CD14-positive monocyte (primary cell): ENCODE measurements at regions not wholly inside any gene's neighbourhood (a gene's known extent, or its start where the extent isn't known, plus 50 kb on each side); places are given as distances from the start of the nearest gene placed in this dataset.

Experiments
- DNase-seq, 3 donors: peaks; one replicate each; pipeline ENCODE4 v3.0.0-alpha.2; 2011 to 2022
- H2AFZ ChIP-seq: 2 replicates; pipeline ENCODE4 v1.6.0; 2012; ENCODE audit warnings: mild to moderate bottlenecking, low read depth, low read length, inconsistent platforms; ENCODE audit not compliant: insufficient read depth, poor library complexity, severe bottlenecking
- H3K27ac ChIP-seq, 2 donors: 1 replicate in 1 of 2; 2 replicates in 1 of 2; pipeline ENCODE4 v1.5.1; 2012 to 2013; ENCODE audit warnings: low read length in 2 of 2, control low read depth in 1 of 2, inconsistent platforms in 1 of 2, low read depth in 1 of 2, mild to moderate bottlenecking in 1 of 2
- H3K27me3 ChIP-seq, 2 donors: one replicate each; pipeline versions ENCODE4 v1.6.0 to v1.6.1; 2011 to 2013; ENCODE audit warnings: low read length in 2 of 2; ENCODE audit not compliant: control insufficient read depth in 2 of 2, insufficient read depth in 2 of 2
- H3K36me3 ChIP-seq, 2 donors: replicated peaks in 1 of 2; 1 replicate in 1 of 2; 2 replicates in 1 of 2; pipeline versions ENCODE4 v1.5.1 to v1.6.1; 2012 to 2013; ENCODE audit warnings: low read length in 2 of 2, control low read depth in 1 of 2, inconsistent platforms in 1 of 2, mild to moderate bottlenecking in 1 of 2; ENCODE audit not compliant: insufficient read depth in 2 of 2, control insufficient read depth in 1 of 2
- H3K4me1 ChIP-seq, 2 donors: 1 replicate in 1 of 2; 2 replicates in 1 of 2; pipeline versions ENCODE4 v1.5.1 to v1.6.1; 2012 to 2013; ENCODE audit warnings: low read length in 2 of 2, control low read depth in 1 of 2, inconsistent platforms in 1 of 2, mild to moderate bottlenecking in 1 of 2, moderate library complexity in 1 of 2; ENCODE audit not compliant: insufficient read depth in 2 of 2, control insufficient read depth in 1 of 2
- H3K4me2 ChIP-seq: replicated peaks from 2 replicates; pipeline ENCODE3; 2012; ENCODE audit warnings: low read length, moderate library complexity, mild to moderate bottlenecking; ENCODE audit not compliant: poor library complexity, severe bottlenecking; ENCODE audit errors: extremely low read depth
- H3K4me3 ChIP-seq, 3 experiments: fragments of 200-600 bp in 1 of 3; sonication (generic) in 1 of 3; replicated peaks in 1 of 3; 1 replicate in 2 of 3; 2 replicates in 1 of 3; pipeline ENCODE4 v1.5.1; 2011 to 2013; ENCODE audit warnings: low read length in 3 of 3, mild to moderate bottlenecking in 3 of 3, control low read depth in 2 of 3, low read depth in 2 of 3, inconsistent platforms in 1 of 3, moderate library complexity in 1 of 3
- H3K79me2 ChIP-seq: 2 replicates; pipeline ENCODE4 v1.6.0; 2012; ENCODE audit warnings: mild to moderate bottlenecking, control low read depth, inconsistent platforms, low read length, moderate library complexity; ENCODE audit not compliant: insufficient read depth
- H3K9ac ChIP-seq: 2 replicates; pipeline ENCODE4 v1.6.0; 2017; ENCODE audit warnings: low read length, mild to moderate bottlenecking; ENCODE audit not compliant: insufficient read depth, poor library complexity, severe bottlenecking
- H3K9me3 ChIP-seq, 2 donors: replicated peaks in 1 of 2; 1 replicate in 1 of 2; 2 replicates in 1 of 2; pipeline versions ENCODE4 v1.5.1 to v1.6.1; 2012 to 2013; ENCODE audit warnings: low read length in 2 of 2, control low read depth in 1 of 2; ENCODE audit not compliant: control insufficient read depth in 1 of 2, insufficient read depth in 1 of 2
- H4K20me1 ChIP-seq: 2 replicates; pipeline ENCODE4 v1.6.0; 2012; ENCODE audit warnings: mild to moderate bottlenecking, low read length, control low read depth, moderate library complexity; ENCODE audit not compliant: insufficient read depth
- H3K27ac Mint-ChIP-seq, 7 donors: one replicate each; pipeline ENCODE4 v1.8.0; 2020; ENCODE audit warnings: mild to moderate bottlenecking in 7 of 7, mixed read lengths in 7 of 7, moderate library complexity in 6 of 7, inconsistent platforms in 2 of 7
- H3K27me3 Mint-ChIP-seq, 3 donors: one replicate each; pipeline ENCODE4 v1.8.0; 2021 to 2022; ENCODE audit warnings: low read depth in 3 of 3, mild to moderate bottlenecking in 3 of 3, mixed read lengths in 3 of 3, moderate library complexity in 3 of 3, inconsistent platforms in 1 of 3
- H3K36me3 Mint-ChIP-seq, 2 donors: one replicate each; pipeline ENCODE4 v1.8.0; 2020; ENCODE audit warnings: mixed read lengths in 2 of 2, inconsistent platforms in 1 of 2, mild to moderate bottlenecking in 1 of 2
- H3K4me1 Mint-ChIP-seq: one replicate; pipeline ENCODE4 v1.8.0; 2020; ENCODE audit warnings: mild to moderate bottlenecking, mixed read lengths
- H3K4me3 Mint-ChIP-seq, 2 donors: one replicate each; pipeline ENCODE4 v1.8.0; 2020; ENCODE audit warnings: mild to moderate bottlenecking in 2 of 2, mixed read lengths in 2 of 2, moderate library complexity in 1 of 2
- H3K9me3 Mint-ChIP-seq, 7 donors: one replicate each; pipeline ENCODE4 v1.8.0; 2020 to 2022; ENCODE audit warnings: mixed read lengths in 7 of 7, mild to moderate bottlenecking in 6 of 7, moderate library complexity in 6 of 7, inconsistent platforms in 2 of 7
- CTCF ChIP-seq: fragments of 200-600 bp; IDR thresholded peaks from one replicate; pipeline ENCODE4 v1.8.0; 2022; ENCODE audit warnings: antibody characterized with exemption, mild to moderate bottlenecking
- WGBS: methylation state at CpG from one replicate; pipeline ENCODE4 v1.1.5; 2013; ENCODE audit warnings: missing lambda C conversion rate; ENCODE audit not compliant: insufficient coverage; 5-methylcytosine and 5-hydroxymethylcytosine counted together
- intact Hi-C, 2 donors: fragments of 100-400 bp; cut with micrococcal nuclease; formaldehyde crosslinking; loops; one replicate each; pipeline versions ENCODE4 v1.15.0 to v1.15.1; 2023

- peak overlapping the region; percentile 25 to 92 (median 86) for H3K27ac Mint-ChIP-seq
- peak overlapping the region; percentile 37 for H3K4me2 ChIP-seq
- H3K4me3 Mint-ChIP-seq: peak overlapping the region; percentile 50 to 78
- H3K9me3 Mint-ChIP-seq: peaks cover 0 to 5% (median 3%) of the 10 kb centered on the region in 7 donors
- H3K27ac ChIP-seq: peak overlapping the region in 1 of 2 donors; percentile 29
- 22% methylated on average over 12 of the region's 13 CpGs for WGBS
- no peaks in the 10 kb centered on the region for H3K79me2 ChIP-seq
- H2AFZ ChIP-seq: no peak overlapping the region
- no peaks in the 10 kb centered on the region for H4K20me1 ChIP-seq
- H3K36me3 ChIP-seq: no peaks in the 10 kb centered on the region
- peaks cover 25 to 55% of the 10 kb centered on the region in 2 donors for H3K4me1 ChIP-seq
- H3K9ac ChIP-seq: peak overlapping the region; percentile 28
- peak overlapping the region in 1 of 3 experiments; percentile 28 for H3K4me3 ChIP-seq
- DNase-seq: peak in 2 of 3 donors; percentile 40 to 58
- no peaks in the 10 kb centered on the region for H3K27me3 ChIP-seq
- peaks cover 0 to 11% (median 7%) of the 10 kb centered on the region in 3 donors for H3K27me3 Mint-ChIP-seq
- TF ChIP-seq CTCF: no peak
- no peaks in the 10 kb centered on the region for H3K9me3 ChIP-seq
- intact Hi-C loops: no loop called here
- peaks cover 41% of the 10 kb centered on the region for H3K4me1 Mint-ChIP-seq
- peaks cover 0 to 3% of the 10 kb centered on the region in 2 donors for H3K36me3 Mint-ChIP-seq
Observed at GRCh38 chr17:83193336-83194185, 114.2 kb downstream of the METRNL start.

- whole genome bisulfite sequencing: 0% methylated on average over 1 of the region's 7 CpGs
- Histone ChIP-seq H3K27ac (peak overlapping the region in 1 of 2 donors; percentile 29), H4K20me1 (no peaks in the 10 kb centered on the region), H3K9ac (peak overlapping the region; percentile 28), H3K79me2 (no peaks in the 10 kb centered on the region), H3K4me3 (peak overlapping the region in 1 of 3 experiments; percentile 28), H3K27me3 (no peaks in the 10 kb centered on the region), H2AFZ (no peak overlapping the region), H3K4me1 (peaks cover 31 to 61% of the 10 kb centered on the region in 2 donors), H3K36me3 (no peaks in the 10 kb centered on the region), H3K4me2 (peak overlapping the region; percentile 37), H3K9me3 (no peaks in the 10 kb centered on the region)
- Mint-ChIP-seq H3K4me3 (peak overlapping the region in 1 of 2 donors; percentile 50), H3K27ac (peak overlapping the region in 6 of 7 donors; percentile 49 to 92 (median 88)), H3K9me3 (peaks cover 0 to 4% (median 2%) of the 10 kb centered on the region in 7 donors), H3K4me1 (peaks cover 47% of the 10 kb centered on the region), H3K36me3 (peaks cover 0 to 3% of the 10 kb centered on the region in 2 donors), H3K27me3 (peaks cover 0 to 7% (median 6%) of the 10 kb centered on the region in 3 donors)
- intact Hi-C loops: no loop called here
- DNase-seq: peak in 1 of 3 donors; percentile 24
- TF ChIP-seq CTCF: no peak
Observed at GRCh38 chr17:83194186-83194561, 114.8 kb downstream of the METRNL start.
